ENCODE measurements at regions not wholly inside any gene's neighbourhood (a gene's known extent, or its start where the extent isn't known, plus 50 kb on each side); places are given as distances from the start of the nearest gene placed in this dataset.

GRCh38 chr11:38323961-38324761 lies 1726.1 kb upstream of the RAG2 start:
- H3K36me3 ChIP-seq (ENCODE audit: control insufficient read depth, insufficient read depth, low read length): no peaks in the 10 kb centered on the region
- H3K27ac ChIP-seq (ENCODE audit: low read depth, low read length): no peak overlapping the region
- H3K9ac ChIP-seq (ENCODE audit: low read length): no peak overlapping the region
- H3K27me3 ChIP-seq (ENCODE audit: control insufficient read depth, insufficient read depth, low read length): no peaks in the 10 kb centered on the region
- no peaks in the 10 kb centered on the region for H3K4me1 ChIP-seq (ENCODE audit: control insufficient read depth, insufficient read depth, low read length)
- H3K4me3 ChIP-seq (ENCODE audit: low read length): no peak overlapping the region

- Histone ChIP-seq H3K27me3 (ENCODE audit: control insufficient read depth, insufficient read depth, low read length) (no peaks in the 10 kb centered on the region), H3K4me1 (ENCODE audit: control insufficient read depth, insufficient read depth, low read length) (no peaks in the 10 kb centered on the region), H3K9ac (ENCODE audit: low read length) (no peak overlapping the region), H3K36me3 (ENCODE audit: control insufficient read depth, insufficient read depth, low read length) (no peaks in the 10 kb centered on the region), H3K27ac (ENCODE audit: low read depth, low read length) (no peak overlapping the region), H3K4me3 (ENCODE audit: low read length) (no peak overlapping the region)
These were observed 1717.1 kb upstream of the RAG2 start for GRCh38 chr11:38315151-38315550.

GRCh38 chr11:38307455-38307854 lies 1709.4 kb upstream of the RAG2 start:
- Histone ChIP-seq H3K27ac (ENCODE audit: low read depth, low read length) (no peak overlapping the region), H3K27me3 (ENCODE audit: control insufficient read depth, insufficient read depth, low read length) (no peaks in the 10 kb centered on the region), H3K36me3 (ENCODE audit: control insufficient read depth, insufficient read depth, low read length) (no peaks in the 10 kb centered on the region), H3K4me1 (ENCODE audit: control insufficient read depth, insufficient read depth, low read length) (no peaks in the 10 kb centered on the region), H3K4me3 (ENCODE audit: low read length) (no peak overlapping the region), H3K9ac (ENCODE audit: low read length) (no peak overlapping the region)

- Histone ChIP-seq H3K27me3 (ENCODE audit: control insufficient read depth, insufficient read depth, low read length) (no peaks in the 10 kb centered on the region), H3K36me3 (ENCODE audit: control insufficient read depth, insufficient read depth, low read length) (no peaks in the 10 kb centered on the region), H3K4me3 (ENCODE audit: low read length) (no peak overlapping the region), H3K27ac (ENCODE audit: low read depth, low read length) (no peak overlapping the region), H3K9ac (ENCODE audit: low read length) (no peak overlapping the region), H3K4me1 (ENCODE audit: control insufficient read depth, insufficient read depth, low read length) (no peaks in the 10 kb centered on the region)
These were observed 1707.6 kb upstream of the RAG2 start for GRCh38 chr11:38305682-38306081.

GRCh38 chr11:38304926-38305325 lies 1706.9 kb upstream of the RAG2 start:
- Histone ChIP-seq H3K4me3 (ENCODE audit: low read length) (no peak overlapping the region), H3K27me3 (ENCODE audit: control insufficient read depth, insufficient read depth, low read length) (no peaks in the 10 kb centered on the region), H3K9ac (ENCODE audit: low read length) (no peak overlapping the region), H3K27ac (ENCODE audit: low read depth, low read length) (no peak overlapping the region), H3K36me3 (ENCODE audit: control insufficient read depth, insufficient read depth, low read length) (no peaks in the 10 kb centered on the region), H3K4me1 (ENCODE audit: control insufficient read depth, insufficient read depth, low read length) (no peaks in the 10 kb centered on the region)

GRCh38 chr11:38302564-38302963 lies 1704.5 kb upstream of the RAG2 start:
- no peaks in the 10 kb centered on the region for H3K27me3 ChIP-seq (ENCODE audit: control insufficient read depth, insufficient read depth, low read length)
- H3K4me1 ChIP-seq (ENCODE audit: control insufficient read depth, insufficient read depth, low read length): no peaks in the 10 kb centered on the region
- H3K9ac ChIP-seq (ENCODE audit: low read length): no peak overlapping the region
- H3K4me3 ChIP-seq (ENCODE audit: low read length): no peak overlapping the region
- H3K27ac ChIP-seq (ENCODE audit: low read depth, low read length): no peak overlapping the region
- no peaks in the 10 kb centered on the region for H3K36me3 ChIP-seq (ENCODE audit: control insufficient read depth, insufficient read depth, low read length)

- Histone ChIP-seq H3K36me3 (ENCODE audit: control insufficient read depth, insufficient read depth, low read length) (no peaks in the 10 kb centered on the region), H3K27me3 (ENCODE audit: control insufficient read depth, insufficient read depth, low read length) (no peaks in the 10 kb centered on the region), H3K4me3 (ENCODE audit: low read length) (no peak overlapping the region), H3K9ac (ENCODE audit: low read length) (no peak overlapping the region), H3K4me1 (ENCODE audit: control insufficient read depth, insufficient read depth, low read length) (no peaks in the 10 kb centered on the region), H3K27ac (ENCODE audit: low read depth, low read length) (no peak overlapping the region)
These were observed 1702.5 kb upstream of the RAG2 start for GRCh38 chr11:38300570-38300969.

GRCh38 chr11:38296211-38296776 lies 1698.3 kb upstream of the RAG2 start:
- Histone ChIP-seq H3K9ac (ENCODE audit: low read length) (no peak overlapping the region), H3K27me3 (ENCODE audit: control insufficient read depth, insufficient read depth, low read length) (no peaks in the 10 kb centered on the region), H3K4me3 (ENCODE audit: low read length) (no peak overlapping the region), H3K36me3 (ENCODE audit: control insufficient read depth, insufficient read depth, low read length) (no peaks in the 10 kb centered on the region), H3K4me1 (ENCODE audit: control insufficient read depth, insufficient read depth, low read length) (no peaks in the 10 kb centered on the region), H3K27ac (ENCODE audit: low read depth, low read length) (no peak overlapping the region)

- H3K27ac ChIP-seq (ENCODE audit: low read depth, low read length): no peak overlapping the region
- H3K36me3 ChIP-seq (ENCODE audit: control insufficient read depth, insufficient read depth, low read length): no peaks in the 10 kb centered on the region
- H3K4me3 ChIP-seq (ENCODE audit: low read length): no peak overlapping the region
- H3K4me1 ChIP-seq (ENCODE audit: control insufficient read depth, insufficient read depth, low read length): no peaks in the 10 kb centered on the region
- no peaks in the 10 kb centered on the region for H3K27me3 ChIP-seq (ENCODE audit: control insufficient read depth, insufficient read depth, low read length)
- no peak overlapping the region for H3K9ac ChIP-seq (ENCODE audit: low read length)
These were observed 1684.7 kb upstream of the RAG2 start for GRCh38 chr11:38282718-38283117.

- Histone ChIP-seq H3K4me3 (ENCODE audit: low read length) (no peak overlapping the region), H3K36me3 (ENCODE audit: control insufficient read depth, insufficient read depth, low read length) (no peaks in the 10 kb centered on the region), H3K4me1 (ENCODE audit: control insufficient read depth, insufficient read depth, low read length) (no peaks in the 10 kb centered on the region), H3K9ac (ENCODE audit: low read length) (no peak overlapping the region), H3K27me3 (ENCODE audit: control insufficient read depth, insufficient read depth, low read length) (no peaks in the 10 kb centered on the region), H3K27ac (ENCODE audit: low read depth, low read length) (no peak overlapping the region)
These were observed 1680.6 kb upstream of the RAG2 start for GRCh38 chr11:38278457-38279141.

GRCh38 chr11:38274031-38274430 lies 1676.0 kb upstream of the RAG2 start:
- no peak overlapping the region for H3K4me3 ChIP-seq (ENCODE audit: low read length)
- H3K9ac ChIP-seq (ENCODE audit: low read length): no peak overlapping the region
- no peaks in the 10 kb centered on the region for H3K4me1 ChIP-seq (ENCODE audit: control insufficient read depth, insufficient read depth, low read length)
- no peak overlapping the region for H3K27ac ChIP-seq (ENCODE audit: low read depth, low read length)
- H3K27me3 ChIP-seq (ENCODE audit: control insufficient read depth, insufficient read depth, low read length): no peaks in the 10 kb centered on the region
- no peaks in the 10 kb centered on the region for H3K36me3 ChIP-seq (ENCODE audit: control insufficient read depth, insufficient read depth, low read length)

GRCh38 chr11:38272376-38272775 lies 1674.3 kb upstream of the RAG2 start:
- Histone ChIP-seq H3K36me3 (ENCODE audit: control insufficient read depth, insufficient read depth, low read length) (no peaks in the 10 kb centered on the region), H3K27ac (ENCODE audit: low read depth, low read length) (no peak overlapping the region), H3K9ac (ENCODE audit: low read length) (no peak overlapping the region), H3K27me3 (ENCODE audit: control insufficient read depth, insufficient read depth, low read length) (no peaks in the 10 kb centered on the region), H3K4me3 (ENCODE audit: low read length) (no peak overlapping the region), H3K4me1 (ENCODE audit: control insufficient read depth, insufficient read depth, low read length) (no peaks in the 10 kb centered on the region)
